Immature natural killer cell (primary cell): ENCODE measurements at regions not wholly inside any gene's neighbourhood (a gene's known extent, or its start where the extent isn't known, plus 50 kb on each side); places are given as distances from the start of the nearest gene placed in this dataset.

ENCODE experiments used
- DNase-seq, 3 donors: peaks; one replicate each; pipeline ENCODE4 v3.0.0; 2022; ENCODE audit warnings: mixed read lengths in 1 of 3
- H3K27ac Mint-ChIP-seq, 6 donors: one replicate each; pipeline ENCODE4 v1.8.0; 2020; ENCODE audit warnings: mixed read lengths in 6 of 6, mild to moderate bottlenecking in 5 of 6, inconsistent platforms in 4 of 6, moderate library complexity in 3 of 6
- H3K27me3 Mint-ChIP-seq, 3 donors: one replicate each; pipeline ENCODE4 v1.8.0; 2020 to 2021; ENCODE audit warnings: low read depth in 3 of 3, mild to moderate bottlenecking in 3 of 3, mixed read lengths in 3 of 3, moderate library complexity in 3 of 3, inconsistent platforms in 1 of 3
- H3K36me3 Mint-ChIP-seq, 3 donors: one replicate each; pipeline ENCODE4 v1.8.0; 2020; ENCODE audit warnings: mixed read lengths in 3 of 3, inconsistent platforms in 2 of 3, mild to moderate bottlenecking in 2 of 3
- H3K4me1 Mint-ChIP-seq, 2 donors: one replicate each; pipeline ENCODE4 v1.8.0; 2020; ENCODE audit warnings: inconsistent platforms in 2 of 2, mild to moderate bottlenecking in 2 of 2, mixed read lengths in 2 of 2, moderate library complexity in 1 of 2
- H3K4me3 Mint-ChIP-seq, 5 donors: one replicate each; pipeline ENCODE4 v1.8.0; 2020; ENCODE audit warnings: mild to moderate bottlenecking in 5 of 5, mixed read lengths in 5 of 5, inconsistent platforms in 3 of 5, moderate library complexity in 3 of 5
- H3K9me3 Mint-ChIP-seq, 6 donors: one replicate each; pipeline ENCODE4 v1.8.0; 2020; ENCODE audit warnings: mild to moderate bottlenecking in 6 of 6, mixed read lengths in 6 of 6, inconsistent platforms in 4 of 6, moderate library complexity in 3 of 6

DNA sequence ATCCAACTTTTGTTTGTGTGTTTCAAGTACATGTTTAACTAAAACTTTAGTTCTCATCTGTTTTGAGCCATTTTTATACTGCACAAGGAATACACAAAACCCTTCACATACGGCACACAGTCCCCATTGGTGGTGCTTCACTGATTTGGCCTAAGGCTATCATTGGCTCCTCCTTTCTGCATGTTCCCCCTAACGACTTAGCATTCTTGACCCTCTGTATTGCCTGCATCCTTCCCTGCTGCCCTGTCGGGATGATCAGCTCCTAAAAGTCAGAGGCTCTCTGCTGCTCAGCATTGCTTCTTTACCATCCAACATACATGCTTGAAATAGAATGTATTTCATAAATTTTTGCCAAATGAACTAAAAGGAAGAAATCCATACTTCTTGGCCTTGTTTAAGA, 111.4 kb upstream of the ABCB5 start:
- Mint-ChIP-seq H3K27me3 (no peaks in the 10 kb centered on the region), H3K9me3 (peaks cover 8 to 19% (median 14%) of the 10 kb centered on the region in 6 donors), H3K27ac (no peak overlapping the region), H3K4me1 (no peaks in the 10 kb centered on the region), H3K4me3 (no peak overlapping the region), H3K36me3 (no peaks in the 10 kb centered on the region)
- no peak for DNase-seq

DNA sequence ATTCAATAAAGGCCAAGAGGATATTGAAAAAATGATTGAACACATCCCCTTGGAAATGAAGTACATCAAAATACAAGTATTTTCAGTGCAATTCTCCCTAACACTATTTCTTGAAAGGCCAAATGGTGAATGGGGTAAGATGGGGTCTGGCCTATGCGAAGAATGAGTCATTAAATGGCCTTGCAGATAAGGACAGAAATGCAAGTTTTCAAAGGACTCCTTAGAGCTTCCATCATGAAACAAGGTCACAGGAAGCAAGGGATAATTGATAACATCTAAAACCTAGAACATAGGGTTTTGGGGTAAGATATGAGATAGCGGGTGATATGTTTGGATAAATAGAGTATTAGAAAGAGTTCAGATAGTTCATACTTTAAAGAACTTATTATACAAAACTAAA, 109.3 kb upstream of the ABCB5 start:
- Mint-ChIP-seq H3K27ac (no peak overlapping the region), H3K27me3 (no peaks in the 10 kb centered on the region), H3K36me3 (no peaks in the 10 kb centered on the region), H3K9me3 (peaks cover 4 to 13% (median 8%) of the 10 kb centered on the region in 6 donors), H3K4me1 (no peaks in the 10 kb centered on the region), H3K4me3 (no peak overlapping the region)
- no peak for DNase-seq

DNA sequence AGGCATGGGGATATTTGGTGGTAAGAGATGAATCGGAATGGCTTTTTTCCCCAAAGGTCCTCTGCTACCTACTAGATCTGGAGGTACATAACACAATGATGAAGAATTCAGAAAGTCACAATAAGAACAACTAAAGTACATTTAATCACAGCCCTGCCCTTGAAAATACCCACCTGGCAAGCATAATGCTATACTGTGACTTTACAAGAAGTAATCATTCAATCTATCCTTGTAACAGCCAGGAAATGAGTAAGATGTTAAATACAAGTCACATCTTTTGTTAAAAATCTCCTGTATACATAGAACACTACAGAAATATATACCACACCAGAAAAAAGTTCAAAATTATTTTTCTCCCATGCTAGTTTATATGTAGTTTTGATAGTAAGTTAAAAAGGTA, 108.3 kb upstream of the ABCB5 start:
- no peaks in the 10 kb centered on the region for H3K27me3 Mint-ChIP-seq
- no peak for DNase-seq
- peaks cover 1 to 9% (median 6%) of the 10 kb centered on the region in 6 donors for H3K9me3 Mint-ChIP-seq
- H3K4me3 Mint-ChIP-seq: no peak overlapping the region
- H3K36me3 Mint-ChIP-seq: no peaks in the 10 kb centered on the region
- H3K27ac Mint-ChIP-seq: no peak overlapping the region
- H3K4me1 Mint-ChIP-seq: no peaks in the 10 kb centered on the region

DNA sequence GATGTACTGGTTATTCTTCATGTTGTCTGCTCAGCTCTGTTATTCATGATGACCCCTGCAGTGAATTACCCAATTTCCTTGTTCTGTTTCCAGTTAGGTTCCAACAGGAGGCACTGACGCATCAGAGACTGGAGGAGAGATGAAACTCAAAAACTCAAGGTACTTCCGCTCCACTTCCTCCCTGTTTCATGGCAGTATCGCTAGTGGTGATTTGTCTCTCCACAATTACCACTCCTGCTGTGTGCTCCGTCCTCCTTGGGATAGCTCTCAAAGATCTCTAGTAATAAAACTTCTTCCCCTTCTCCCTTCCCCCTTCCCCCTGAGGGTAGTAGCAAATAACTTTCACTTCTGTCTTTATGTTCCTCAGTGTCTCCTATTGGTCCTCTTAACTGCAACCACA, 107.4 kb upstream of the ABCB5 start:
- H3K36me3 Mint-ChIP-seq: no peaks in the 10 kb centered on the region
- no peak for DNase-seq
- no peaks in the 10 kb centered on the region for H3K27me3 Mint-ChIP-seq
- H3K9me3 Mint-ChIP-seq: peaks cover 0 to 8% (median 4%) of the 10 kb centered on the region in 6 donors
- H3K27ac Mint-ChIP-seq: no peak overlapping the region
- H3K4me1 Mint-ChIP-seq: no peaks in the 10 kb centered on the region
- H3K4me3 Mint-ChIP-seq: no peak overlapping the region

DNA sequence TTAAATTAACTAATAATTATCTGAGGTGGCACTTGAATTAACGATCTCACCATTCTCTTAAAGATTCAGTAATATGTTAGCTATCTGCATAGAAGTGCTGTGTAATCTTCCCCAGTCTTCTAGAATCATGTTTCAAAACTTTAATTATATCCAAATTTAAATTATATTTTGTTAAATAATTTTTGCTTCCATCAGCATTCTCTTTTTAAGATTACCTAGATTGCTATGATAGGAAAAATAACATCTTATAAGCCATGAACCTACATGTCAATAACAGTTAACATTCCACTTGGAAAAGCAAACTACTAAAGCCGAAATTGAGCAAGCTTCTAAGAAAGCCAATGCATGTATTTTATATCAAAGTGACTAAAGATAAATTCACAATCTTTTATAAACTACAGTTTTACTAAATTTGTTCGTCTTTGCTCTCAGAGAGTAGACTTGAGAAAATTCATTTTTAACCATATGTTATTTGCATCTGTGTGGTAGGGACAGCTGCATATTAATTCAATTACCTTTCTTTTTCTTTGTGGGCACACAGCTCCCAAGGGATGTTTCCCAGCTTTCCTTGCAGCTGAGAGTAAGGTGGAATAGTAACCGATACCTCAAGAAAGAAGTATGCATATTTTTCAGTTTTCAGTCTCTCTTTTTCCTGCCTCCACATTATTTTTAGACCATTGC, 105.4 kb upstream of the ABCB5 start:
- no peak for DNase-seq
- no peak overlapping the region for H3K4me3 Mint-ChIP-seq
- H3K4me1 Mint-ChIP-seq: no peaks in the 10 kb centered on the region
- H3K9me3 Mint-ChIP-seq: peaks cover 0 to 8% (median 2%) of the 10 kb centered on the region in 6 donors
- H3K36me3 Mint-ChIP-seq: no peaks in the 10 kb centered on the region
- no peaks in the 10 kb centered on the region for H3K27me3 Mint-ChIP-seq
- H3K27ac Mint-ChIP-seq: no peak overlapping the region

DNA sequence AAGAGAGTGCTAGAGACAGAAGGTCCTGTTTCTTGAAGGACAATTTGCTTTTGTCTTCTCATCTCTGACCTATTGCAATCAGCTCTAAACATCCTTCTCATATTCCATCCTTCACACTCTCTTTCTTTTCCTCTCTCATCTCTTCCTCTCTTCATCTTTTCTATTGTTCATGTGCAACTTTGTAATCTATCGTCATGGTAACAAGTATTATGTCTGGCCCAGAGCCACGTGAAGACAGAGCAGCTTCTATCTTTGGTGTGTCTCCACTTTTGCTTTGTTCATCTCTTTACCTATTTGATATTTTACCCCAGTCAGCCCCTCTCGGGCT, 104.9 kb upstream of the ABCB5 start:
- no peaks in the 10 kb centered on the region for H3K36me3 Mint-ChIP-seq
- no peak overlapping the region for H3K4me3 Mint-ChIP-seq
- no peaks in the 10 kb centered on the region for H3K27me3 Mint-ChIP-seq

DNA sequence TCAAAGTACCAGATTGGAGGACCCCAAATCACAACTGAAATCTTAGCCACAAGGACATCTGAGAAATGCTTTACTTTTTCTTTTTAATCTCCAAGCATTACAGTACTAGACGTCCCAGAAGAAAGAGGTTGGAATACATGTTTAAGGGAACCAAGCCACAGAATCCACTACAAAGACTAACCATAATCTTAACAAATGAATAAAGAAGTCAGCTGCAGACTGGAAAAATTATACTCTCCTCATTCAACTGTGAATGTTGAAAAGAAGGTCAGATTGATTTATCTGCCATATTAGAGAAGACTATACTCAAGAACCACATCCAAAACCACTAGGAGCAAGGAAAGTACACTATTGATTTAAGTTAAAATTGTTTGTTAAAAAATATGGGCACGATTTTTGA, 102.1 kb upstream of the ABCB5 start:
- no peak for DNase-seq
- H3K4me1 Mint-ChIP-seq: no peaks in the 10 kb centered on the region
- H3K36me3 Mint-ChIP-seq: no peaks in the 10 kb centered on the region
- H3K9me3 Mint-ChIP-seq: peaks cover 0 to 5% (median 0%) of the 10 kb centered on the region in 6 donors
- H3K27ac Mint-ChIP-seq: no peak overlapping the region
- no peak overlapping the region for H3K4me3 Mint-ChIP-seq
- H3K27me3 Mint-ChIP-seq: no peaks in the 10 kb centered on the region

More for the DNA sequence above, 104.9 kb upstream of the ABCB5 start:
- DNase-seq: no peak
- Mint-ChIP-seq H3K27ac (no peak overlapping the region), H3K9me3 (peaks cover 0 to 8% (median 2%) of the 10 kb centered on the region in 6 donors), H3K4me1 (no peaks in the 10 kb centered on the region)

DNA sequence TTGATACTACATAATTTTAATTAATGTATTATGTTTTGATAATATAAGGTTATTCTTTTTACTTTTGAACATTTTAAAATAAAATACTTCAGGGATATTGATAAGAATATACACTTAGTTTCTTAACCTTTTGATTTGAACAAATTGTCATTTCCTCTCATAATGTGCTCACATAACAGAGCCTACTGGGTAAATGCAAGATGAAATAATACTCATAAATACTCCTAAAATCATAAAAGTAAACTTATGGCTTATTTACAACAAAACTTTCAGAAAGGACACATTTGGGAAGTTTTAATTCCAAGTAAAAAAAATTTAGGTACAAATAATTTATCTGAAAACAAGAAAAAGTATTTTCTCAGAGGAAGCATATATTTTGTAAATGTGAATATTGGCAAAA, 101.6 kb upstream of the ABCB5 start:
- Mint-ChIP-seq H3K9me3 (peaks cover 0 to 5% (median 0%) of the 10 kb centered on the region in 6 donors), H3K36me3 (no peaks in the 10 kb centered on the region), H3K27ac (no peak overlapping the region), H3K27me3 (no peaks in the 10 kb centered on the region), H3K4me1 (no peaks in the 10 kb centered on the region), H3K4me3 (no peak overlapping the region)
- no peak for DNase-seq

DNA sequence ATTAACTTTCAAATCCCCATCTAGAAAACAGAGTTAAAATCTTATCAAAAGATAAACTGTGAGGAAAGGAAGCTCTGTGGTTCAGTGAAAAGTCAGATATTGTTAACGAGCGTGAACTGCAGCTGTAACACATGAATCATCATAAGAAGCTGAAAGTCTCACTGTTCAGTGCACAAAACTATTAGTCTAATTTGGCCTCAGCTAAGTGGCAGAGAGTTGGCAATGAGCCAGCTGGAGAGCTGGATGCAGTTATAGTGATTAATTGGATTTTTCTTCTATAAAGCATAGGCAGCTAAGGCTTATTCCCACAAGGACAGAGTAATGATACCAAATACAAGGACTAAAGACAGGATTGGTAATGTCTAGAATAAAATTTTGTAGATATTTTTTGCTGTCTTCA, 101.1 kb upstream of the ABCB5 start:
- Mint-ChIP-seq H3K27ac (no peak overlapping the region), H3K36me3 (no peaks in the 10 kb centered on the region), H3K27me3 (no peaks in the 10 kb centered on the region), H3K9me3 (peaks cover 0 to 5% (median 0%) of the 10 kb centered on the region in 6 donors), H3K4me3 (no peak overlapping the region), H3K4me1 (no peaks in the 10 kb centered on the region)
- no peak for DNase-seq

DNA sequence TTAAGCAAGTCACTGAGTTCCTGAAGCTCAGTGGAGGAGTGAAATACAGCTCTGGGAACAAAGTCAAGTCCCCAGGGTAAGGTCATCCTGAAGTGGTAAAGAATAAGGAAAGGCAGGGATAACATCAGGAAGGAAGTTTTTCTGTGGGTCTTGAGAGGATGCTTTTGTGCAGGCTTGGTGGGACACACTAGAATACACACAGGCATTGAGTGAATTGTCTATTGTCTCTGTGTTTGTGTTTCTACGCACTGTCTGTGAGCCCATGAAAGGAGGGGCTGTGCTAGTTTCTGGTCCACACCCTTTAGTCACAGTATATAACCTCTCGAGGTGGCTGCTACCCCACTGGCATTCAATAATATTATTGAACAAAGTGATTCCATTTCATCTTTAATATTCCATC, 95.8 kb upstream of the ABCB5 start:
- no peaks in the 10 kb centered on the region for H3K4me1 Mint-ChIP-seq

DNA sequence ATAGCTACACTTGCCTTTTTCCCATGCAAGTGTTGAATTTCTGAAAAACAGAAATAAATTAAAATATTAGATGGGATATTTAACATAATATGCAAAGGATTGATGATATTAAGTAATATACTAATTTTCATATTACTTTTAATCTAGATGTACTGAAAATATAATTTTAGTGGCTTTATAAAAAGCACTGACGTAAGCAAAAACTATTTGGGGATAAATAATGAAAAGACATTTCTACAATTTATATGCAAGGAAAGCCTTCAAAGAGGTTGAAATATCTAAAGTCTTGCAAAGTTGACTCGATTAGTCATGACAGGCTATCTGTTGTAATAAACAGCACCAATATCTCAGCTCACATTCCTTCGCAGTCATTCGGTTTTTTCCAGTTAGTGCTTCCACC, 94.9 kb upstream of the ABCB5 start:
- H3K9me3 Mint-ChIP-seq: peaks cover 0 to 20% (median 7%) of the 10 kb centered on the region in 6 donors

More for the DNA sequence above, 95.8 kb upstream of the ABCB5 start:
- no peak overlapping the region for H3K27ac Mint-ChIP-seq
- peaks cover 0 to 17% (median 7%) of the 10 kb centered on the region in 6 donors for H3K9me3 Mint-ChIP-seq
- DNase-seq: no peak
- H3K27me3 Mint-ChIP-seq: no peaks in the 10 kb centered on the region
- no peaks in the 10 kb centered on the region for H3K36me3 Mint-ChIP-seq
- H3K4me3 Mint-ChIP-seq: no peak overlapping the region

DNA sequence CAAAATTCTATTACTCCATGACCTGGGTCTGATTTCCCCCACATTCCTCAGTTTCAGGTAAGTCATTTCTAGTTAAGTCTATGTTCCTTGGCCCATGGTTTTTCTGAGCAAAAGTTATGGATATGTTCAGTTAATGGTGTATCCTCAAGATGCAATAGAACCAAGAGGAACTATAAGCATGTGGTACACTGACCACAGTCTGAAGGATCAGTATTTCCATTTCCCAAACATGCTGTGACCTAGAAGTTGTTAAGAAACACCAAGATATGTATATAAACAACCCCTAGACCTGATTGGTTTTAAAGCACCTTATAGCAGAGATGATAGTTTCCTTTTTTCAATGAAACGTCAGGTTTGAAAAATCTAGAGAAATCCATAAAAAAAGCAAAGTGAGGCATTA, 94.2 kb upstream of the ABCB5 start:
- H3K4me3 Mint-ChIP-seq: no peak overlapping the region
- H3K27me3 Mint-ChIP-seq: no peaks in the 10 kb centered on the region
- no peaks in the 10 kb centered on the region for H3K36me3 Mint-ChIP-seq
- DNase-seq: no peak
- H3K27ac Mint-ChIP-seq: no peak overlapping the region
- peaks cover 0 to 20% (median 7%) of the 10 kb centered on the region in 6 donors for H3K9me3 Mint-ChIP-seq
- H3K4me1 Mint-ChIP-seq: no peaks in the 10 kb centered on the region

More for the DNA sequence above, 94.9 kb upstream of the ABCB5 start:
- H3K4me3 Mint-ChIP-seq: no peak overlapping the region
- H3K36me3 Mint-ChIP-seq: no peaks in the 10 kb centered on the region
- H3K4me1 Mint-ChIP-seq: no peaks in the 10 kb centered on the region
- no peak overlapping the region for H3K27ac Mint-ChIP-seq
- no peak for DNase-seq
- no peaks in the 10 kb centered on the region for H3K27me3 Mint-ChIP-seq

DNA sequence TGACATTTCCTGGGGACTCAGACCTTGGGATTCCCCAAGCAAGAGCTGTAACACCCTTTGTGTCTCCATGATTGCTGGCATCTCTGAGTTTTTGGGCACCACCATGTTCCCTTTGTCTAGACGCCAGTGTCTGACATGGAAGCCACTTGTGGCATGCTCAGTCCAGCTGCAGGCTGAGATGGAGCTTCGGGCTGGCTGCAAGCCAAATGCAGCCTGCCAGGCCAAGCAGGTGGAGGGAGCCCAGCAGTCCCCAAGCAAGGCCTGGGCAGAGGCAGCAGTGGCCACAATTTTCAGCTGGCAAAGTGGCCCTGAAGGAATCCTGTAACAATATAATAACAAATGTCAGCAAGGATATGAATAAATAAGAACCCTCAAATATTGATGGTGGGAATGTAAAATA, 86.2 kb upstream of the ABCB5 start:
- peaks cover 0 to 13% (median 4%) of the 10 kb centered on the region in 6 donors for H3K9me3 Mint-ChIP-seq
- H3K27me3 Mint-ChIP-seq: peaks cover 0 to 2% (median 0%) of the 10 kb centered on the region in 3 donors
- H3K4me1 Mint-ChIP-seq: no peaks in the 10 kb centered on the region
- no peak for DNase-seq
- H3K27ac Mint-ChIP-seq: no peak overlapping the region
- H3K4me3 Mint-ChIP-seq: no peak overlapping the region
- H3K36me3 Mint-ChIP-seq: no peaks in the 10 kb centered on the region

DNA sequence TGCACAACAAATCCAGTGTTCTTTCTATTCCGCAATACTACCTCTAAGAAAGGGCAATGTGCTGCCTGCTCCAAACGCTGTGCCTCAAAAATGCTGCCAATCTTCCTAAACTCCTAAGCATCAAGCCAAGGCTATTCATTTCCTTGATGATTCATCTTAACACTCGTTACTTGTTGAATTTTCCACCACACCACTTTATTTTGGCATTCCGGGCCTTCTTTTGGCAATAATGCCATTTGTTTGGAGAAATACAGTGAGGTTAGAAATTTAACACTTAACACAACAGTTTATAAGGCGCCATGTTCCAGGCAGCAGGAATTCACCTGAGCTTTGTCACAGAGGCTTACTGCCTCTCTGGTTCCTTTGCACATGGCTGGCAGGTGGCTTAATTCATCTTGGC, 82.6 kb upstream of the ABCB5 start:
- H3K9me3 Mint-ChIP-seq: peaks cover 0 to 6% (median 1%) of the 10 kb centered on the region in 6 donors
- DNase-seq: no peak
- H3K27me3 Mint-ChIP-seq: peaks cover 0 to 1% (median 0%) of the 10 kb centered on the region in 3 donors
- H3K4me3 Mint-ChIP-seq: no peak overlapping the region
- H3K36me3 Mint-ChIP-seq: no peaks in the 10 kb centered on the region
- no peaks in the 10 kb centered on the region for H3K4me1 Mint-ChIP-seq
- no peak overlapping the region for H3K27ac Mint-ChIP-seq

DNA sequence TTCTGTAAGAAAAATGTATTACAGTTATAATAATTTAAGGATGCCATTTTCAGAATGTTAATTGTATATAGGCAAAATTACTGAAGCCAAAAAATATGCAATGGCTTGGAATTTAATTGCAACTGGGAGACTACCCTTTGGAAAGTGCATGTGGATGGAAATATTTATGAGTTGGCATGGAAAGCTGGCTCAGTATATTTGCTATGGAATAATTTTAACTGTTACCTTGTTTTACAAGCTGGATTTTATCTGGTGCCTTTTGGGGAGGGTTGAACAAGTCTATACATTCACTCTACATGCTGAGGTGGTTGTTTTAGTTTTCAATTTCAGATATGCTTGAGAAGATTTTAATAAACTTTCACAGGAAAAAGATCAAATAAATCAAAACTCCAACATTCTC, 80.9 kb upstream of the ABCB5 start:
- no peaks in the 10 kb centered on the region for H3K4me1 Mint-ChIP-seq
- peaks cover 0 to 1% (median 0%) of the 10 kb centered on the region in 3 donors for H3K27me3 Mint-ChIP-seq
- H3K36me3 Mint-ChIP-seq: no peaks in the 10 kb centered on the region
- DNase-seq: no peak
- H3K27ac Mint-ChIP-seq: no peak overlapping the region
- no peak overlapping the region for H3K4me3 Mint-ChIP-seq
- H3K9me3 Mint-ChIP-seq: peaks cover 0 to 4% (median 0%) of the 10 kb centered on the region in 6 donors
